OCI-LY3 (cell line): ENCODE measurements at regions not wholly inside any gene's neighbourhood (a gene's known extent, or its start where the extent isn't known, plus 50 kb on each side); places are given as distances from the start of the nearest gene placed in this dataset.

ENCODE experiments used
- H2AFZ ChIP-seq: fragments of 200-600, 300-600 bp; shearing (Covaris generic); 2 replicates; pipeline ENCODE4 v1.6.0; 2014; ENCODE audit warnings: antibody characterized with exemption, low read depth, low read length
- H3K27ac ChIP-seq: fragments of 200-600, 300-600 bp; sonication (generic); 2 replicates; pipeline ENCODE4 v1.5.1; 2014; ENCODE audit warnings: mild to moderate bottlenecking, low read length, moderate library complexity, mixed read lengths
- H3K27me3 ChIP-seq: fragments of 200-600, 300-600 bp; sonication (generic); 2 replicates; pipeline ENCODE4 v1.6.1; 2014; ENCODE audit warnings: low read depth, low read length, mixed read lengths
- H3K36me3 ChIP-seq: fragments of 200-600, 300-600 bp; sonication (generic); replicated peaks from 2 replicates; pipeline ENCODE3; 2014; ENCODE audit warnings: low read depth, low read length, mixed read lengths
- H3K4me1 ChIP-seq: fragments of 300-600, 200-600 bp; sonication (generic); 2 replicates; pipeline ENCODE4 v1.6.1; 2014; ENCODE audit warnings: low read length, mixed read lengths
- H3K4me2 ChIP-seq: fragments of 200-600, 300-600 bp; sonication (generic); 2 replicates; pipeline ENCODE4 v1.6.1; 2014; ENCODE audit warnings: low read length, mixed read lengths
- H3K4me3 ChIP-seq: fragments of 300-600, 200-600 bp; sonication (generic); 2 replicates; pipeline ENCODE4 v1.5.1; 2014; ENCODE audit warnings: antibody characterized with exemption, mild to moderate bottlenecking, low read length, moderate library complexity
- H3K79me2 ChIP-seq: fragments of 300-600, 200-600 bp; shearing (Covaris generic); 2 replicates; pipeline ENCODE4 v1.6.1; 2014; ENCODE audit warnings: mild to moderate bottlenecking, low read length, mixed read lengths
- H3K9ac ChIP-seq: fragments of 300-600, 200-600 bp; shearing (Covaris generic); 2 replicates; pipeline ENCODE4 v1.6.0; 2014; ENCODE audit warnings: mild to moderate bottlenecking, low read length, moderate library complexity
- H3K9me3 ChIP-seq: fragments of 200-600, 300-600 bp; shearing (Covaris generic); 2 replicates; pipeline ENCODE4 v1.6.1; 2014; ENCODE audit warnings: low read length, mixed read lengths; ENCODE audit not compliant: insufficient read depth
- H4K20me1 ChIP-seq: fragments of 200-600, 300-600 bp; sonication (generic); 2 replicates; pipeline ENCODE4 v1.6.1; 2016; ENCODE audit warnings: low read length, mixed read lengths; ENCODE audit not compliant: insufficient read depth
- EZH2phosphoT487 ChIP-seq: fragments of 200-600 bp; shearing (Covaris generic); IDR thresholded peaks from 2 replicates; pipeline ENCODE4 v1.6.1; 2018; ENCODE audit warnings: antibody characterized with exemption, mixed run types, low read depth
- TF ChIP-seq, protein P1 (sequence below): fragments of 200-600, 300-600 bp; sonication (generic); IDR thresholded peaks from 2 replicates; pipeline ENCODE4 v1.5.1; 2014; ENCODE audit warnings: antibody characterized with exemption, low read length, low read depth

DNA sequence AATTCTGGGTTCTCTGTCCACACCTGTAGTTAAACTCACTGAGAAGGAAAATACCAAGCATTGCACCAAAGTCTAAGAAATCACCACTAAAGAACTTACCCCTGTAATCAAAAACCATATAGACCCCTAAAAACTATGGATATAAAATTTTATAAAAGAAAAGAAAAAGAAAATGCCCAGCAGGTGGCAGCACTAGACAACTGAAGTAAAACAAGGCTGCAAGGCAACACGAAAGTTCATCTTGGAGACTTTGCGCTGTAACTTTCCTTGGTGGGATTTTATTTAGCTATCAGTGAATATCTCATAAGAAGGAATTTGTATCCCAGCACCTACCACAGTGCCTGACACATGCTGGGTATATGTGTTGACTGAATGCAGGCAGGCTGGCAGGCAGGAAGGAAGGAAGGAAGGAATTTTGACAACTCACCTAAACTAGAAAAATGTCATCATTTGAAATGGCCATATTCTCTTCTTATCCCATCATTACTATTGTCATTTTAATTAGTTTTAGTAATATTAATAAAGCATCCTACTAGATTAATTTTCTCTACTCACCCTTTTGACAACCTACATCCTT lies 68.2 kb upstream of the ETV6 start:
- Histone ChIP-seq H2AFZ (no peak overlapping the region), H4K20me1 (no peaks in the 10 kb centered on the region), H3K36me3 (peaks cover 14% of the 10 kb centered on the region), H3K9ac (no peak overlapping the region), H3K27me3 (peaks cover 23% of the 10 kb centered on the region), H3K4me3 (no peak overlapping the region), H3K4me2 (peak overlapping the region; percentile 38), H3K9me3 (peaks cover 10% of the 10 kb centered on the region), H3K79me2 (no peaks in the 10 kb centered on the region), H3K4me1 (peaks cover 53% of the 10 kb centered on the region), H3K27ac (no peak overlapping the region)
- no peak for TF ChIP-seq EZH2phosphoT487
- TF ChIP-seq, protein P1, sequence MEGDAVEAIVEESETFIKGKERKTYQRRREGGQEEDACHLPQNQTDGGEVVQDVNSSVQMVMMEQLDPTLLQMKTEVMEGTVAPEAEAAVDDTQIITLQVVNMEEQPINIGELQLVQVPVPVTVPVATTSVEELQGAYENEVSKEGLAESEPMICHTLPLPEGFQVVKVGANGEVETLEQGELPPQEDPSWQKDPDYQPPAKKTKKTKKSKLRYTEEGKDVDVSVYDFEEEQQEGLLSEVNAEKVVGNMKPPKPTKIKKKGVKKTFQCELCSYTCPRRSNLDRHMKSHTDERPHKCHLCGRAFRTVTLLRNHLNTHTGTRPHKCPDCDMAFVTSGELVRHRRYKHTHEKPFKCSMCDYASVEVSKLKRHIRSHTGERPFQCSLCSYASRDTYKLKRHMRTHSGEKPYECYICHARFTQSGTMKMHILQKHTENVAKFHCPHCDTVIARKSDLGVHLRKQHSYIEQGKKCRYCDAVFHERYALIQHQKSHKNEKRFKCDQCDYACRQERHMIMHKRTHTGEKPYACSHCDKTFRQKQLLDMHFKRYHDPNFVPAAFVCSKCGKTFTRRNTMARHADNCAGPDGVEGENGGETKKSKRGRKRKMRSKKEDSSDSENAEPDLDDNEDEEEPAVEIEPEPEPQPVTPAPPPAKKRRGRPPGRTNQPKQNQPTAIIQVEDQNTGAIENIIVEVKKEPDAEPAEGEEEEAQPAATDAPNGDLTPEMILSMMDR = peak; percentile 55

DNA sequence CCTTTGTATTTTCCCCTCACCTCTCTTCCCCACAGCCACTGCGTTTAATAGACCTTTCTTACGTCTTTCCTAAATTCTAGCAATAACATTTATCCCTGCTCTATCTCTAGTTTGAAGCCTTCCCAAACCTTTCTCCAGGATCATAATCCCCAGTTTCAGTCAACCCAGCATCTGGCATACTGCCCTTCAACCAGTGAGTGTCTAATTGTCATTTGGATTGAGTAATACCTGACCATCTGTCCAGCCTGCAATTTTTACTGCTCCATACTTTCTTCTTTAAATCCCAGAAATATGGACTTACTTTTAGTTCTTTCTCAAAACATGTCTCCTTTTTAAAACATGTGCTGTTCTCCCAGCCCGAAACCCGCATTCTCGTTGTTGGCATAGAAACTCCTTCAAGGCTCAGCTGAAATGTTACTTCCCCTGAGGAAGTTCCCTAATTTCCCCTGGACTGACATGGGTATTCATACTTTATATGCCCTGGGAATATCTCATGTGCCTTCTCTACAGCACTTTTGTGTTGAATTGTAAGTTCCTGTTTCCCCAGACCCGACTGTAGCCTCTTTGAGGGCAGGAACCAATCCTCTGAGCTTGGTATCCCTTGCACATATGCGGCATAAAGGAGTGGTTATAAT lies 65.1 kb upstream of the ETV6 start:
- H3K27ac ChIP-seq = no peak overlapping the region
- H3K9ac ChIP-seq = no peak overlapping the region
- no peaks in the 10 kb centered on the region for H3K9me3 ChIP-seq
- H3K4me3 ChIP-seq = no peak overlapping the region
- H3K4me1 ChIP-seq = peaks cover 35% of the 10 kb centered on the region
- no peaks in the 10 kb centered on the region for H4K20me1 ChIP-seq
- TF ChIP-seq, protein P1 = no peak
- TF ChIP-seq EZH2phosphoT487 = no peak
- H2AFZ ChIP-seq = no peak overlapping the region
- no peak overlapping the region for H3K4me2 ChIP-seq
- H3K27me3 ChIP-seq = peaks cover 18% of the 10 kb centered on the region
- H3K36me3 ChIP-seq = no peaks in the 10 kb centered on the region
- H3K79me2 ChIP-seq = no peaks in the 10 kb centered on the region

DNA sequence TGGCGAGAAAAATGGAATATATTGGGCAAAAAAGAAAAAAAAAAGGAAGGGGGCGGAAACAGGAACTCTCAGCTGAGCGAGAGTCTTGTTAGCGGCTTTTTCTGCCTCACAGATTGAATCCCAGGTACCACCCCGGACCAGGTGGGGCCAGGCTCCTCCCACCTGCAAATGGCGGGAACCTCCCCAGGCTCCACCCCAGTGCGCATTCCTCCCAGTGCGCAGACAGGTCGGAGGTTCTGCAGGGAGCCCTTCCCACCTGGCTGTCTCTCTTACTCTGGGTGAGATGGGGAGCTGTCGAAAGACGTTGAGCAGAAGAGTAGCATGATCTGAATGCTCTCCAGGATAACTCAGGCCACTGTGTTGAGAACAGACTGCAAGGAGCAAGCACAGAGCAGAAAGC lies 57.0 kb upstream of the ETV6 start:
- Histone ChIP-seq H3K9me3 (no peaks in the 10 kb centered on the region), H3K9ac (no peak overlapping the region), H3K27me3 (peaks cover 6% of the 10 kb centered on the region; the same call in 1 of the 2 replicates), H4K20me1 (no peaks in the 10 kb centered on the region), H3K27ac (no peak overlapping the region), H2AFZ (no peak overlapping the region), H3K79me2 (no peaks in the 10 kb centered on the region), H3K4me2 (no peak overlapping the region), H3K36me3 (no peaks in the 10 kb centered on the region), H3K4me3 (no peak overlapping the region), H3K4me1 (peaks cover 20% of the 10 kb centered on the region)
- TF ChIP-seq, protein P1 = no peak
- TF ChIP-seq EZH2phosphoT487 = no peak

DNA sequence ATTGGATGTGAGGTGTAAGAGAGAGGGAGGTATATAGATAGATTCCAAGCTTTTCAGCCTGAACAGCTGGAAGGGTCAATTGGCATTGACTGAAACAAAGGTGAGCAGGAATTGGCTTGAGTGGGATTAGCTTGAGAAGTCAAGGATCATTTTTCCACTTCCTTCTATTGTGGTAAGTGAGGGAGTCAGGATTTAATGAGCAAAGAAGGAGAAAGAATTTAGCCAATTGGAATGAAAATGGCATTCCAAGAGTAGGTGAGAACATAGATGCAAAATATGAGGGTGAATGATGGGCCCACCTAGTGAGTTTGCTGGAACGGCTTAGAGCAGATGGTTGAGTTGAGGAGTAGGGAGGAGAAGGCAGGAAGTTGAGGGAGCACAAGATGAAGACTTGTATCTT lies 56.5 kb upstream of the ETV6 start:
- no peak for TF ChIP-seq EZH2phosphoT487
- TF ChIP-seq, protein P1 = no peak
- no peaks in the 10 kb centered on the region for H3K9me3 ChIP-seq
- H2AFZ ChIP-seq = no peak overlapping the region
- H3K4me1 ChIP-seq = peaks cover 16% of the 10 kb centered on the region
- no peaks in the 10 kb centered on the region for H3K79me2 ChIP-seq
- no peak overlapping the region for H3K27ac ChIP-seq
- no peak overlapping the region for H3K9ac ChIP-seq
- peaks cover 6% of the 10 kb centered on the region; the same call in 1 of the 2 replicates for H3K27me3 ChIP-seq
- H3K4me2 ChIP-seq = no peak overlapping the region
- no peak overlapping the region for H3K4me3 ChIP-seq
- H3K36me3 ChIP-seq = no peaks in the 10 kb centered on the region
- H4K20me1 ChIP-seq = no peaks in the 10 kb centered on the region
